H1 (cell line): ENCODE measurements at regions not wholly inside any gene's neighbourhood (a gene's known extent, or its start where the extent isn't known, plus 50 kb on each side); places are given as distances from the start of the nearest gene placed in this dataset.

ENCODE experiments used
- CTCF ChIA-PET: fragments of 300-600 bp; sonication (Branson Sonifier 250); formaldehyde crosslinking; loops from one replicate; lab custom pipeline; 2021; ENCODE audit not compliant: partially characterized antibody; lab: Charles Lee
- POLR2A ChIA-PET: fragments of 300-600 bp; sonication (Branson Sonifier 250); formaldehyde crosslinking; loops from one replicate; lab custom pipeline; 2021; ENCODE audit warnings: inconsistent platforms; ENCODE audit not compliant: partially characterized antibody; lab: Charles Lee
- DNase-seq, 2 experiments: peaks; one replicate each; pipeline versions ENCODE4 v3.0.0 to v3.0.0-alpha.2; 2010 to 2022; ENCODE audit warnings: low spot score in 2 of 2, low read depth in 1 of 2, mixed read lengths in 1 of 2
- FAIRE-seq: peaks from 2 replicates; lab custom pipeline; 2011; peaks lifted over from hg19 to GRCh38; lab: Jason Lieb, UNC
- H2AFZ ChIP-seq: 2 replicates; pipeline ENCODE4 v1.8.1; 2012; ENCODE audit warnings: low read length, inconsistent platforms
- H2AK5ac ChIP-seq: 2 replicates; pipeline ENCODE4 v1.6.1; 2013; ENCODE audit warnings: low read depth, low read length
- H2BK120ac ChIP-seq: replicated peaks from 2 replicates; pipeline ENCODE3; 2013; ENCODE audit warnings: low read depth, low read length, inconsistent platforms
- H2BK12ac ChIP-seq: 2 replicates; pipeline ENCODE4 v1.6.1; 2013; ENCODE audit warnings: low read depth, low read length
- H2BK15ac ChIP-seq: 2 replicates; pipeline ENCODE4 v1.6.1; 2013; ENCODE audit warnings: low read length
- H2BK20ac ChIP-seq: 2 replicates; pipeline ENCODE4 v1.6.1; 2013; ENCODE audit warnings: low read length
- H2BK5ac ChIP-seq: 2 replicates; pipeline ENCODE4 v1.6.1; 2013; ENCODE audit warnings: low read depth, low read length
- H3K14ac ChIP-seq: 2 replicates; pipeline ENCODE4 v1.6.1; 2013; ENCODE audit warnings: inconsistent platforms; ENCODE audit not compliant: insufficient read length
- H3K18ac ChIP-seq: 2 replicates; pipeline ENCODE4 v1.6.1; 2013; ENCODE audit warnings: low read length; ENCODE audit errors: extremely low read depth
- H3K23ac ChIP-seq: 2 replicates; pipeline ENCODE4 v1.6.1; 2013; ENCODE audit warnings: inconsistent platforms; ENCODE audit not compliant: insufficient read length
- H3K23me2 ChIP-seq: 2 replicates; pipeline ENCODE4 v1.6.1; 2013; ENCODE audit warnings: low read depth, low read length
- H3K27ac ChIP-seq: 2 replicates; pipeline ENCODE4 v1.6.1; 2011; ENCODE audit warnings: low read depth, low read length, inconsistent platforms
- H3K27me3 ChIP-seq, 4 experiments: replicated peaks in 1 of 4; 1 replicate in 1 of 4; 2 replicates in 3 of 4; pipeline versions ENCODE4 v1.6.1 to v1.8.1; 2011 to 2013; ENCODE audit warnings: low read length in 3 of 4, mild to moderate bottlenecking in 3 of 4, inconsistent platforms in 2 of 4, mixed read lengths in 2 of 4, moderate library complexity in 1 of 4; ENCODE audit not compliant: control insufficient read depth in 3 of 4, insufficient read depth in 3 of 4; ENCODE audit errors: extremely low read depth in 1 of 4
- H3K36me3 ChIP-seq, 4 experiments: 2 replicates each; pipeline versions ENCODE4 v1.6.1 to v1.8.1; 2011 to 2013; ENCODE audit warnings: mild to moderate bottlenecking in 4 of 4, low read length in 3 of 4, moderate library complexity in 2 of 4, control low read depth in 1 of 4, inconsistent platforms in 1 of 4; ENCODE audit not compliant: insufficient read depth in 4 of 4, control insufficient read depth in 2 of 4
- H3K4ac ChIP-seq: replicated peaks from 2 replicates; pipeline ENCODE3; 2013; ENCODE audit warnings: low read length, low read depth, mixed read lengths, inconsistent platforms; ENCODE audit not compliant: insufficient read length
- H3K4me1 ChIP-seq, 4 experiments: replicated peaks in 1 of 4; 1 replicate in 1 of 4; 2 replicates in 3 of 4; pipeline versions ENCODE4 v1.6.1 to v1.8.1; 2011 to 2013; ENCODE audit warnings: low read length in 3 of 4, inconsistent platforms in 2 of 4, mixed read lengths in 1 of 4; ENCODE audit not compliant: insufficient read depth in 4 of 4, control insufficient read depth in 3 of 4
- H3K4me2 ChIP-seq, 2 experiments: 2 replicates each; pipeline versions ENCODE4 v1.6.1 to v1.8.1; 2011 to 2013; ENCODE audit warnings: low read depth in 2 of 2, low read length in 2 of 2, control low read depth in 1 of 2, inconsistent platforms in 1 of 2, mild to moderate bottlenecking in 1 of 2; ENCODE audit not compliant: insufficient read depth in 1 of 2
- H3K4me3 ChIP-seq, 4 experiments: fragments of 200-600, 300-600 bp in 1 of 4; sonication (generic), shearing (Covaris generic), sonication (Bioruptor Twin) in 1 of 4; 2 replicates each; pipeline versions ENCODE4 v1.5.1 to v1.8.1; 2011 to 2016; ENCODE audit warnings: low read length in 4 of 4, low read depth in 3 of 4, control low read depth in 2 of 4, inconsistent platforms in 2 of 4, mild to moderate bottlenecking in 2 of 4, mixed read lengths in 1 of 4, moderate library complexity in 1 of 4; ENCODE audit not compliant: insufficient read depth in 2 of 4; ENCODE audit errors: extremely low read depth in 1 of 4
- H3K56ac ChIP-seq: replicated peaks from 2 replicates; pipeline ENCODE3; 2013; ENCODE audit warnings: low read depth, mild to moderate bottlenecking, mixed read lengths, low read length, inconsistent platforms; ENCODE audit not compliant: insufficient read length
- H3K79me1 ChIP-seq: 2 replicates; pipeline ENCODE4 v1.6.1; 2013; ENCODE audit warnings: low read depth, low read length, control low read depth
- H3K79me2 ChIP-seq, 2 experiments: 2 replicates each; pipeline versions ENCODE4 v1.6.1 to v1.8.1; 2012 to 2013; ENCODE audit warnings: low read length in 2 of 2, mild to moderate bottlenecking in 2 of 2, inconsistent platforms in 1 of 2; ENCODE audit not compliant: insufficient read depth in 2 of 2, control insufficient read depth in 1 of 2
- H3K9ac ChIP-seq, 4 experiments: replicated peaks in 1 of 4; 1 replicate in 1 of 4; 2 replicates in 3 of 4; pipeline versions ENCODE4 v1.6.1 to v1.8.1; 2011 to 2013; ENCODE audit warnings: low read depth in 3 of 4, low read length in 3 of 4, control low read depth in 2 of 4, mild to moderate bottlenecking in 2 of 4, moderate library complexity in 2 of 4, inconsistent platforms in 1 of 4; ENCODE audit errors: extremely low read depth in 1 of 4
- H3K9me3 ChIP-seq, 2 experiments: 2 replicates each; pipeline versions ENCODE4 v1.6.1 to v1.8.1; 2012 to 2013; ENCODE audit warnings: mild to moderate bottlenecking in 2 of 2, moderate library complexity in 2 of 2, control low read depth in 1 of 2, inconsistent platforms in 1 of 2, low read depth in 1 of 2, low read length in 1 of 2, mixed read lengths in 1 of 2; ENCODE audit not compliant: insufficient read depth in 2 of 2
- H4K20me1 ChIP-seq, 2 experiments: replicated peaks in 1 of 2; 2 replicates each; pipeline versions ENCODE3 to v1.8.1; 2011 to 2013; ENCODE audit warnings: inconsistent platforms in 2 of 2, low read length in 2 of 2, mild to moderate bottlenecking in 1 of 2; ENCODE audit not compliant: insufficient read depth in 2 of 2, control insufficient read depth in 1 of 2
- H4K5ac ChIP-seq: 2 replicates; pipeline ENCODE4 v1.6.1; 2013; ENCODE audit warnings: low read length, low read depth, mixed read lengths, inconsistent platforms; ENCODE audit not compliant: insufficient read length
- H4K8ac ChIP-seq: 2 replicates; pipeline ENCODE4 v1.8.0; 2013; ENCODE audit warnings: mild to moderate bottlenecking, moderate library complexity, low read length, inconsistent platforms; ENCODE audit not compliant: insufficient read depth; ENCODE audit errors: extremely low read depth
- H4K91ac ChIP-seq: replicated peaks from 2 replicates; pipeline ENCODE3; 2013; ENCODE audit warnings: low read length, mixed read lengths, inconsistent platforms; ENCODE audit not compliant: insufficient read length
- ASH2L ChIP-seq: fragments of 200-600, 300-600 bp; sonication (generic); IDR thresholded peaks from one replicate; pipeline ENCODE4 v1.7.1; 2017; ENCODE audit warnings: low read length
- CREB1 ChIP-seq: IDR thresholded peaks from 2 replicates; pipeline ENCODE4 v1.6.1; 2012; ENCODE audit warnings: inconsistent platforms
- EP300 ChIP-seq, 2 experiments: IDR thresholded peaks; 1 replicate in 1 of 2; 2 replicates in 1 of 2; pipeline ENCODE4 v1.6.1; 2011 to 2012; ENCODE audit warnings: low read depth in 2 of 2, low read length in 2 of 2, mild to moderate bottlenecking in 2 of 2, borderline replicate concordance in 1 of 2, inconsistent platforms in 1 of 2, moderate library complexity in 1 of 2
- EZH2 ChIP-seq: fragments of 200-600 bp; sonication (generic); IDR thresholded peaks from 2 replicates; pipeline ENCODE4 v1.7.1; 2012; ENCODE audit warnings: low read depth, mild to moderate bottlenecking, moderate library complexity, low read length, inconsistent platforms; ENCODE audit not compliant: severe bottlenecking
- RNF2 ChIP-seq: fragments of 200-900, 300-1000 bp; sonication (generic); IDR thresholded peaks from 2 replicates; pipeline ENCODE4 v1.7.1; 2016; ENCODE audit warnings: borderline replicate concordance, low read depth, mild to moderate bottlenecking, antibody characterized with exemption, low read length; ENCODE audit not compliant: poor library complexity, severe bottlenecking; ENCODE audit errors: missing control alignments
- SIRT6 ChIP-seq: IDR thresholded peaks from one replicate; pipeline ENCODE4 v1.7.1; 2012; ENCODE audit warnings: low read length, inconsistent platforms
- SRF ChIP-seq: IDR thresholded peaks from 2 replicates; pipeline ENCODE4 v1.6.1; 2011; ENCODE audit warnings: mild to moderate bottlenecking, low read depth, low read length, moderate library complexity
- WGBS, 2 experiments: shearing (Covaris generic) in 1 of 2; methylation state at CpG; one replicate each; pipeline versions ENCODE4 v1.1.6 to v1.1.7; 2013 to 2015; ENCODE audit warnings: low lambda C conversion rate in 2 of 2, mixed read lengths in 2 of 2, inconsistent platforms in 1 of 2, low coverage in 1 of 2, missing lambda C conversion rate in 1 of 2; ENCODE audit not compliant: insufficient replicate concordance in 2 of 2, insufficient coverage in 1 of 2, insufficient read length in 1 of 2; ENCODE audit errors: extremely low coverage in 1 of 2, missing lambda C conversion rate in 1 of 2; 5-methylcytosine and 5-hydroxymethylcytosine counted together
- TF ChIP-seq, protein P1 (sequence below): IDR thresholded peaks from 2 replicates; pipeline ENCODE4 v1.6.1; 2011; ENCODE audit warnings: low read length, improper control_type of control experiment
- TF ChIP-seq, protein P2 (sequence below): IDR thresholded peaks from 2 replicates; pipeline ENCODE4 v1.6.1; 2011; ENCODE audit warnings: low read depth, mild to moderate bottlenecking, low read length; ENCODE audit not compliant: insufficient read depth
- TF ChIP-seq, protein P3 (sequence below), 3 experiments: IDR thresholded peaks; 1 replicate in 2 of 3; 2 replicates in 1 of 3; pipeline versions ENCODE4 v1.5.1 to v1.6.1; 2011; ENCODE audit warnings: low read length in 3 of 3, mild to moderate bottlenecking in 3 of 3, inconsistent platforms in 2 of 3, low read depth in 1 of 3, moderate library complexity in 1 of 3; ENCODE audit not compliant: insufficient read depth in 1 of 3; ENCODE audit errors: control extremely low read depth in 1 of 3

DNA sequence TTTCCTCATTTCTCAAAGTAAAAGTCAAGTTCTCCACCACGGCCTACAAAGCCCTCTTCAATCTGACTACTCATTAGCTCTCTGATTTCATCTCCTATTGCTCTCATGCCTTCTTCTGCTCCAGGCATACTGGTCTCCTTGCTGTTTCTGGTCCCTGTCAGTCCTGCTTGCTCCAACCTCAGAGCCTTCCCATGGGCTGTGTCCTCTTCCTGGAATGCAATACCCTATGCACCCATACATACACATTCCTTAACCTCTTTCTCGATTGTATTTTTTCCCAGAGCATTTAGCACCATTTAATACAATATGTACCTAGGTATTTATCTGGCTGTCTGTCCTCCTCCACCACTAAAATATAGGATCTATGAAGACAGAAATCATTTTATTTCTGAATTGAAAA lies 385.2 kb downstream of the GASK1B start:
- no peak overlapping the region for H4K5ac ChIP-seq
- no peak for FAIRE-seq
- H3K36me3 ChIP-seq: no peaks in the 10 kb centered on the region
- H3K79me2 ChIP-seq: no peaks in the 10 kb centered on the region
- H3K23ac ChIP-seq: no peak overlapping the region
- CTCF ChIA-PET: no interaction called here
- H3K27me3 ChIP-seq: peaks cover 0 to 3% (median 0%) of the 10 kb centered on the region in 4 experiments; a peak in 1 of 7 replicates
- H3K4me1 ChIP-seq: peaks cover 0 to 3% (median 0%) of the 10 kb centered on the region in 4 experiments; a peak in 1 of 7 replicates
- H3K4ac ChIP-seq: no peak overlapping the region
- POLR2A ChIA-PET: no interaction called here
- no peak overlapping the region for H4K8ac ChIP-seq
- H3K14ac ChIP-seq: no peak overlapping the region
- H3K56ac ChIP-seq: no peak overlapping the region
- no peak overlapping the region for H3K9ac ChIP-seq
- H3K4me2 ChIP-seq: no peak overlapping the region
- H3K23me2 ChIP-seq: no peaks in the 10 kb centered on the region
- H3K27ac ChIP-seq: no peak overlapping the region
- H2AFZ ChIP-seq: 0 out of 2 replicates have a peak overlapping the region, but pooled peaks have one; percentile 15
- no peak overlapping the region for H2BK15ac ChIP-seq
- no peak overlapping the region for H4K91ac ChIP-seq
- no peaks in the 10 kb centered on the region for H4K20me1 ChIP-seq
- H2BK12ac ChIP-seq: no peak overlapping the region
- H2AK5ac ChIP-seq: no peak overlapping the region
- 92% methylated on average over 2 of the region's 2 CpGs; no CpG with 5 or more reads in 1 of the 2 experiments for WGBS, 2 experiments
- H3K9me3 ChIP-seq: no peaks in the 10 kb centered on the region
- no peak overlapping the region for H3K18ac ChIP-seq
- H2BK120ac ChIP-seq: no peak overlapping the region
- no peak for DNase-seq
- no peak overlapping the region for H3K4me3 ChIP-seq
- H2BK5ac ChIP-seq: no peak overlapping the region
- H3K79me1 ChIP-seq: no peaks in the 10 kb centered on the region
- H2BK20ac ChIP-seq: no peak overlapping the region
- TF ChIP-seq SIRT6 (no peak), SRF (no peak), RNF2 (no peak), EP300 (IDR thresholded peaks at IDR 0.05; ENCODE audit: borderline replicate concordance in 1 of 2, low read depth in 2 of 2, low read length in 2 of 2) (no peak), EZH2 (no peak), ASH2L (no peak), CREB1 (no peak)
- TF ChIP-seq, protein P1, sequence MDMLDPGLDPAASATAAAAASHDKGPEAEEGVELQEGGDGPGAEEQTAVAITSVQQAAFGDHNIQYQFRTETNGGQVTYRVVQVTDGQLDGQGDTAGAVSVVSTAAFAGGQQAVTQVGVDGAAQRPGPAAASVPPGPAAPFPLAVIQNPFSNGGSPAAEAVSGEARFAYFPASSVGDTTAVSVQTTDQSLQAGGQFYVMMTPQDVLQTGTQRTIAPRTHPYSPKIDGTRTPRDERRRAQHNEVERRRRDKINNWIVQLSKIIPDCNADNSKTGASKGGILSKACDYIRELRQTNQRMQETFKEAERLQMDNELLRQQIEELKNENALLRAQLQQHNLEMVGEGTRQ: no peak
- TF ChIP-seq, protein P2, sequence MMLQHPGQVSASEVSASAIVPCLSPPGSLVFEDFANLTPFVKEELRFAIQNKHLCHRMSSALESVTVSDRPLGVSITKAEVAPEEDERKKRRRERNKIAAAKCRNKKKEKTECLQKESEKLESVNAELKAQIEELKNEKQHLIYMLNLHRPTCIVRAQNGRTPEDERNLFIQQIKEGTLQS: no peak
- TF ChIP-seq, protein P3, sequence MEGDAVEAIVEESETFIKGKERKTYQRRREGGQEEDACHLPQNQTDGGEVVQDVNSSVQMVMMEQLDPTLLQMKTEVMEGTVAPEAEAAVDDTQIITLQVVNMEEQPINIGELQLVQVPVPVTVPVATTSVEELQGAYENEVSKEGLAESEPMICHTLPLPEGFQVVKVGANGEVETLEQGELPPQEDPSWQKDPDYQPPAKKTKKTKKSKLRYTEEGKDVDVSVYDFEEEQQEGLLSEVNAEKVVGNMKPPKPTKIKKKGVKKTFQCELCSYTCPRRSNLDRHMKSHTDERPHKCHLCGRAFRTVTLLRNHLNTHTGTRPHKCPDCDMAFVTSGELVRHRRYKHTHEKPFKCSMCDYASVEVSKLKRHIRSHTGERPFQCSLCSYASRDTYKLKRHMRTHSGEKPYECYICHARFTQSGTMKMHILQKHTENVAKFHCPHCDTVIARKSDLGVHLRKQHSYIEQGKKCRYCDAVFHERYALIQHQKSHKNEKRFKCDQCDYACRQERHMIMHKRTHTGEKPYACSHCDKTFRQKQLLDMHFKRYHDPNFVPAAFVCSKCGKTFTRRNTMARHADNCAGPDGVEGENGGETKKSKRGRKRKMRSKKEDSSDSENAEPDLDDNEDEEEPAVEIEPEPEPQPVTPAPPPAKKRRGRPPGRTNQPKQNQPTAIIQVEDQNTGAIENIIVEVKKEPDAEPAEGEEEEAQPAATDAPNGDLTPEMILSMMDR (IDR thresholded peaks at IDR 0.05; ENCODE audit: control extremely low read depth in 1 of 3, insufficient read depth in 1 of 3, low read depth in 1 of 3, low read length in 3 of 3): no peak
